DMS114 treated with DMSO at 0.1 percent for 48 hours (cell line): ENCODE measurements at regions not wholly inside any gene's neighbourhood (a gene's known extent, or its start where the extent isn't known, plus 50 kb on each side); places are given as distances from the start of the nearest gene placed in this dataset.

Experiments
- DNase-seq: peaks from one replicate; lab custom pipeline; 2025; ENCODE audit not compliant: unreplicated experiment; lab: John Stamatoyannopoulos, UW

GRCh38 chrX:87727620-87728019 lies 210.0 kb downstream of the KLHL4 start:
- DNase-seq: no peak

DNA sequence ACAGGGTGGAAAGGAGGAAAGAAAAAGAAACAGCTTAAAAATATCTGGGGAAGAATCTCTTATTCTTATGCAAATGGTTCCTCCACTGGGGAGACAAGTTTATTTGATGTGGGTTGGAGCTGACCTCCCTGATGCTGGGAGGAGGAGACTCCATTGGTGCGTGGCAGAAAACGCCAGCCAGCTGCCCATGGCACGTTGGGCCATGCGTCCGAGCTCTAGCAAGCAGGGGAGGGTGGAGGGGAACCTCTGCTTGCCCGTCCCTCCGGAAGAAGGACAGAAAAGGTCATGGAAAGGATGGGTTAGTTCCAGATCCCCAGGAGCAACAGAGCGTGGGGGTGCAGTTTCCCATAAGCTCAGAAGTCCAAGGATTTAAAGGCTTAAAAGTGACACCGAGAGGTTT lies 210.4 kb downstream of the KLHL4 start:
- DNase-seq: no peak

GRCh38 chrX:87728459-87728858 lies 210.9 kb downstream of the KLHL4 start:
- no peak for DNase-seq

DNA sequence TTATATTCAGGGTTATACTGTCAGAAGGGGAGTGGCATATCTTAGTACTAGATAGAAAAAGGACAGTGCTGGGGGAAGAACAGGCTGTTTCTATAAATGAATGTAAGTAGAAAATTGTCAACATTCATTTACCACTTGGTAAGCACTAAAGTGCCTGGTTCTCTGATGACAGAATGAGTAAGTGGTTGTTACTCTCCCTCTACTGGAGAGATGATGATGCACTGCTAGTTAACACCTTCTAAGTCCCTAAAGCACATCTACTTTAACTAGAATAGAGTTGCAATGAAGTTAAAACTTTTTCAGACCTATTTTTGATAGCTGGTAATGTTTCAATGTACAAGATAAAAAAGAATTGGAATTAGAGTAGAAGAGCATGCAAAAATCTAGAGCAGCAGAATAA lies 214.5 kb downstream of the KLHL4 start:
- DNase-seq: no peak

DNA sequence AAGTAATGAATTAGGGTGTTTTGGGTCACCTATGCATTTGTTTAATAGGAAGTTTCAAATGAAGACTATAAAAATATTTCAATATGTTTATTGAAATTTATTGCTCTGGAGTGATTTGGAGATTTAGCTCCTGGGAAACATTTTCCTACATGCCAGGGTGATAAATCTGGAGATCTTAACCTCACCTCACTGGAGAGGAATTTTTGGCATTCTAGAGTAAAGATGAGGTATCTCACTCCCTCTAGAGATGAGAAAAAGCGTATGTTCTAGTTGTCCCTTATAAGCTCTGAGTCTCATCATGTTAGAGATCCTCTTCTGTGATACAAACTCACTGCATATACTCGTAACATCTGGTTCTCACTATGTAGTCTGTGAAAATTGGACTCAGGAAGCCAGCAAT lies 219.0 kb downstream of the KLHL4 start:
- no peak for DNase-seq

- DNase-seq: no peak
Observed at GRCh38 chrX:87744391-87744790, 226.8 kb downstream of the KLHL4 start.

DNA sequence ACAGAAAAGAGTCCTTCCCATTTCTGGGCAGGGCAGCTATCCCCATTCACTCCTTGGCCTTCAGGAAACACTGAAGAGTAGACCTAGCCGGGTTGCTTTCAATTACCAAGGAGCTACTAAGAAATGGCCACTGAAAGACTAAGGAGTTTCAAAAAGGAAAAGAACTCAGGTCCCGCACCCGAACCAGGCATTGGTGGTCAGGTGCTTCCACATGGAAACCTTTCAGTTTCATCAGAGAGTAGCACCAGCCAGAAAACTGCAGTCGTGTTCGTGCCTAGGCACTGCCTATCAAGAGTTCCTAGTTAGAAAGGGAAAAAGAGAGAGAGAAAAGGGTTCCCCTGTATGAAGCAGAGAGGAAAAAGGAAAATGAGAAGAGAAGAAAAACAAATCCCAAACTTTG lies 237.9 kb downstream of the KLHL4 start:
- DNase-seq: no peak

GRCh38 chrX:87788976-87789375 lies 271.4 kb downstream of the KLHL4 start:
- no peak for DNase-seq

GRCh38 chrX:87798039-87798438 lies 280.4 kb downstream of the KLHL4 start:
- DNase-seq: no peak

DNA sequence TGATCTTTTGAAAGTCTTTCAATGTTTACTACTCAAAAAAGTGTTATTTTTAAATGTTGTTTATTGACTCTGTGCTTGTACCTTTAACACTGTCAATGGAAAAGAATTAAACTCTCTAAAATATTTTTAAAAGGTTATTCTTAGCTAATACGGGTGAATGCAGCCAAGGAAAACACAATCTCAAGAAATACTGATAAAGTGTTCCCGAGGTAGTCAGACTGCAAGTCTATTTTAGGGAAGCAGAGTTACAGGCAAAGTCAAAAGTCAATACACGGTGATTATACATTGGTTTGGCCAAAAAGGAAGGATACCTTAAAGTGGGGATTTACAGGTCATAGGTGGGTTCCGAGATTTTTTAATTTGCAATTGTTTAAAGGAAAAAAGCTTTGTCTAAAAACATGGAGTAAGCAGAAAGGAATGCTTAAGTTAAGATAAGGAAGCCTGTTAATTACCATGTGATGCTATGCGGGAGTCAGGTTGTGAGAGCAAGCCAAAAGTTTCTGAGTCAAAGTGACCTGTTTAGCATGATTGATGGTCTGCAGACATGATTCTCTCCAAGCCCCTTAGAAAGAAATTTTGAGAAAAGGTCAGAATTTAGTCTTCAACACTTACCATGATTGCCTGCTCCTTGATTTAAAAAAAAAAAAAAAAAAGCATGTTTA lies 288.4 kb downstream of the KLHL4 start:
- no peak for DNase-seq

DNA sequence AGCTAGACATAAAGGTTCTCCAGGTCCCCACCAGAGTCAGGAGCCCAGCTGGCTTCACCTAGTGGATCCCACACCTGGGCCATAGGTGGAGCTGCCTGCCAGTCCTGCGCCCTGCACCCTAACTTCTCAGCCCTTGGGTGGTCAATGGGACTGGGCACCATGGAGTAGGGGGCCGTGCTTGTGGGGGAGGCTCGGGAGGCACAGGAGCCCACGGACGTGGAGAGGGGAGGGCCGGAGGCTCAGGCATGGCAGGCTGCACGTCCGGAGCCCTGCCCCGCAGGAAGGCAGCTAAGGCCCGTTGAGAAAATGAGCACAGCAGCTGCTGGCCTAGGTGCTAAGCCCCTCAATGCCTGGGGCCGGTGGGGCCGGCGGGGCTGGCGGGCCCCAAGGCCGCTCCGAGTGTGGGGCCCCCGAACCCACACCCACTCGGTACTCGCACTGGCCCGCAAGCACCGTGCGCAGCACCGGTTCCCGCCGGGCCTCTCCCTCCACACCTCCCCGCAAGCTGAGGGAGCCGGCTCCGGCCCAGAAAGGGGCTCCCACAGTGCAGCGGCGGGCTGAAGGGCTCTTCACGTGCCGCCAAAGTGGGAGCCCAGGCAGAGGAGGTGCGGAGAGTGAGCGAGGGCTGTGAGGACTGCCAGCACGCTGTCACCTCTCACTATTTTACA lies 291.1 kb downstream of the KLHL4 start:
- no peak for DNase-seq

- DNase-seq: no peak
Observed at GRCh38 chrX:87813566-87813965, 296.0 kb downstream of the KLHL4 start.

- no peak for DNase-seq
Observed at GRCh38 chrX:87846956-87847355, 329.4 kb downstream of the KLHL4 start.

DNA sequence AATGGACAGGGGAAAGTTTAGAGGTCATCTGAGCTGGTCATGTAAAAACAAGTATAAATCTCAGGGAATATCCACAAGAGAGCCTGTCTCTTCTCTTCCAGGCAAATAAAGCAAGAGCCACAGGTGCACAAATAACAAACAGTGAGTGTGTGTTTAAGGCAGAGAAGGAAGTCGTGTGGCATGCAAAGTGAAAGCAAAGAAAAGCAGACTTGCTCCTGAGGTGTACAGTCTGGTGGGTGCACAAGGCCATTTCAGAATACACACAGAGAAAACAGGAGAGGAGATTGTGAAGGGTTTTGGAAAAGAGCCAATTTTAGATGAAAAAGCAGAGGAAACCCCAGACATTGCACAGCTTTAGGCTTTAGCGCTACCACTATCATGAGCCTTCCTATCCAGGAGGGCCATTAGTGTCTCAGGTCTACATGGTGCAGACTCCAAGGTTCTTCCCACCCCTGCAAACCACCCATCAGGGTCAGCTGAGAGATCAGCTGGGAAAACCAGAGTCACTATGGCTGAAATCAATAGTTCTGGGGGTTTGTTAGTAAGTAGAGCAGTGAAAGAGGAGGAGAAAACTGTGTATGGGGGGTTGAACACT lies 355.8 kb downstream of the KLHL4 start:
- DNase-seq: no peak

- DNase-seq: no peak
Observed at GRCh38 chrX:87874043-87874442, 356.4 kb downstream of the KLHL4 start.

GRCh38 chrX:87878926-87879325 lies 361.3 kb downstream of the KLHL4 start:
- DNase-seq: no peak

- no peak for DNase-seq
Observed at GRCh38 chrX:87890437-87890836, 372.8 kb downstream of the KLHL4 start.

DNA sequence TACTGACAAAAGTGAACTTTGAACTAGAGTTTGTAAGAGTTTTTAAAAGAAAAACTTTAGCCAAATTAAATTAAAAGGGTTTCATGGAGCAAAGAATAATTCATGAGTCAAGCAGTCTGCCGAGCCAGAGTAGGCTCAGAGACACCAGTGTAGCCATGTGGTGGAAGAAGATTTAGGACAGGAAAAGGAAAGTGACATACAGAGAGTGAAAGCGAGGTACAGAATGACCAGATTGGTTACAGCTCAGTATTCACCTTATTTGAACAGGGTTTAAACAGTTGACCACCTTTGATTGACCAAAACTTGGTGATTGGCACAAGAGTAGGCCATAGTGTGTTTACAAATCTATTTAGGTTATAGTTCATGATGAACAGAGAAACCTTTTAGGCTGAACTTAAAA lies 377.8 kb downstream of the KLHL4 start:
- DNase-seq: no peak

DNA sequence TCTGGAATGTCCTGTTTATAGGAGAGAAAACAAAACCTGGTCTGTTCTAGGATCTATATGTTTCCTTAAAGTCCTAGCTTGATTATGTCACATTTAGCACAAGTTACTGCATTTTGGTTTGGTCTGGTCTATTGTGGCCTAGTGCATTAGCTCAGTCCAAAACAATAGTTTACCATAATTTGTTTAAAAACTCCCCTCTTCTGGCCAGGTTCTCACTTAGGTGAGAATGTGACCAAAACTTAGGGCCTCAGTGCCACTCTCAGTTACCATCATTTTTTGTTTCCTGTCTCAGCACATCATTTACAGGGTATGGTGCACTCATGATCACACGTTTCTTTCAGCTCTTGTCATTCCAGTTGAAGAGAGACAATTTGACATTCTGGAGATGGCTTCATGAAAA lies 378.5 kb downstream of the KLHL4 start:
- DNase-seq: no peak

DNA sequence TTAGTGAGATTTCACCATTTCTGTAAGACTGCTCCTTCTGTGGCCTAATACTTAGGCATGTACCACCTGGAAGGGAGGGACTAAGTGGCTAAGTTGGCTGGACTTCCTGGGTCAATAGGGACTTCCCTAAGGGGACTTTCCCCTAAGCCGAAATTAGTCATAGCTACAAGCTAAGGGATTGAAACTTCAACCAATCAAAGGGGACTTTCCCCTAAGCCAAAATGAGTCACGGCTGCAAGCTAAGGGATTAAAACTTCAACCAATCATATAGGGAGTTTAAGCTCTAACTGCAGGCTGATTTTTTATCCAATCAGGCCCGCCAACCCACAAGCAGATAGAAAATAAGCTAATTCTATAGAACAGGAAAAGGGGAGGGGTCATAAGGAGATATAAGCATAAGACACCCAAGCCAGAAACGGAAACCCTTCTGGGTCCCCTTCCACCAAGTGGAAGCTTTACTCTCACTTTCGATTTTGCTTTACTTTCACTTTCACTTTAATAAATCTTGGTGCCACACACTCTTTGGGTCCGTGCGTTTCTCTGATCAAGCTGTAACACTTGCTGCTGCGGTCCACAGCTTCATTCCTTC lies 382.8 kb downstream of the KLHL4 start:
- DNase-seq: no peak

DNA sequence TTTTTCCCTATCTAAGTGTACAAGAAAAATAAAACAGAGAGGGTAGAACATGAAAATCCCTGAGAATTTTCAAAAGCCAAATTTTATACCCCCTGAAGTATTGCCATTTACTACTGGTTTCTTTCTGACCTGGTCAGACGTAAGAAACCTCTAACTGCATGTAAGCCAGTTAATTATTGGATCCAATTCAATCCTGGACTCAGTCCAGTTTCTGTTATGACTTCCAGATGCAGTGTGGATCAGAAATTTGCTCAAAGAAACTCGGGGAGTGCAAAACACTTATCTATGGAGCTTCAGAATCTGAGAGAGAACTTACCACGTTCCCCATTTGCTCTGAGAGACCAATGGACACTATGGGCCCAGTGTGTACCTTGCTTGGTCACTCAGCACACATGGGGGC lies 383.5 kb downstream of the KLHL4 start:
- no peak for DNase-seq

DNA sequence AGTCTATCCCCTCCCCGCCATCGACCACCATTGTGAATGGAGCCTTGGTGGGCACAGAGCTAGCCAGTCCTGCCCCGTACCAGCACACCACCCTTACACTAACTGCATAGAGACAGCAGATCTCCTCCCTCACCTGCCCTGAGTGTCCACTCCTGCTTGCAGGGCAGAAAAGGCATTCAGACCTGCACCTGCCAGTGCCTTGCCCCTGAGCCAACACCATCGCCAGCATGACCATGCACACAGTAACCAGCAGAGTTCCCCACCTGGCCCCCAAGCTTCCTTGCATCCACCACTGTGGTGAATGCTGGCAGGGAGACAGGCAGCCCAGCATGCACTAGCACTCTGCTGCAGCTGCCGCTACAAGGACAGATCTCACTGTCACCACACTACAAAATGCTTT lies 397.1 kb downstream of the KLHL4 start:
- no peak for DNase-seq
